GM23338 (cell line): ENCODE measurements at regions not wholly inside any gene's neighbourhood (a gene's known extent, or its start where the extent isn't known, plus 50 kb on each side); places are given as distances from the start of the nearest gene placed in this dataset.
A peak's percentile ranks its signal among the peaks of the same experiment; 100 is the strongest.

ENCODE experiments used
- ATAC-seq: fragments of 200-7000 bp; cut with Tn5 transposase; 3 replicates; pipeline ENCODE4 v1.9.1; 2020
- DNase-seq: peaks from one replicate; pipeline ENCODE4 v3.0.0-alpha.2; 2015; ENCODE audit warnings: low spot score
- H2AFZ ChIP-seq: fragments of 200-600 bp; sonication (generic); 2 replicates; pipeline ENCODE4 v1.8.0; 2016; ENCODE audit warnings: antibody characterized with exemption, mild to moderate bottlenecking, moderate library complexity
- H3F3A ChIP-seq: fragments of 200-600 bp; sonication (generic); replicated peaks from 2 replicates; pipeline ENCODE4 v1.8.0; 2017; ENCODE audit warnings: antibody characterized with exemption, mixed run types, low read depth
- H3K27ac ChIP-seq: fragments of 200-600 bp; sonication (generic); 2 replicates; pipeline ENCODE4 v1.6.1; 2016; ENCODE audit warnings: low read depth
- H3K27me3 ChIP-seq: fragments of 200-600 bp; sonication (generic); 2 replicates; pipeline ENCODE4 v1.8.0; 2016; ENCODE audit warnings: mild to moderate bottlenecking, mixed run types, moderate library complexity; ENCODE audit not compliant: insufficient read depth
- H3K36me3 ChIP-seq: fragments of 200-600 bp; sonication (generic); 2 replicates; pipeline ENCODE4 v1.8.0; 2016; ENCODE audit warnings: mild to moderate bottlenecking; ENCODE audit not compliant: insufficient read depth
- H3K4me1 ChIP-seq: fragments of 200-600 bp; sonication (generic); 2 replicates; pipeline ENCODE4 v1.8.0; 2016; ENCODE audit warnings: mild to moderate bottlenecking, moderate library complexity; ENCODE audit not compliant: insufficient read depth
- H3K4me2 ChIP-seq: fragments of 200-600 bp; sonication (generic); 2 replicates; pipeline ENCODE4 v1.7.1; 2017; ENCODE audit warnings: mixed run types
- H3K4me3 ChIP-seq: fragments of 200-600 bp; sonication (generic); 2 replicates; pipeline ENCODE4 v1.6.1; 2016; ENCODE audit warnings: mixed run types
- H3K79me2 ChIP-seq: fragments of 200-600 bp; sonication (generic); replicated peaks from 2 replicates; pipeline ENCODE4 v1.8.0; 2017; ENCODE audit warnings: mild to moderate bottlenecking; ENCODE audit not compliant: insufficient read depth
- H3K9me2 ChIP-seq: fragments of 200-600 bp; sonication (generic); 2 replicates; pipeline ENCODE4 v1.8.0; 2017; ENCODE audit not compliant: insufficient read depth
- H4K20me1 ChIP-seq: fragments of 200-600 bp; sonication (generic); replicated peaks from 2 replicates; pipeline ENCODE4 v1.8.0; 2017; ENCODE audit warnings: mild to moderate bottlenecking; ENCODE audit not compliant: insufficient read depth
- H3K27ac Mint-ChIP-seq: 2 replicates; pipeline ENCODE4 v1.8.0; 2020; ENCODE audit warnings: inconsistent platforms, mild to moderate bottlenecking, moderate library complexity, mixed read lengths
- H3K27me3 Mint-ChIP-seq: 3 replicates; pipeline ENCODE4 v1.8.0; 2022; ENCODE audit warnings: low read depth, mild to moderate bottlenecking, moderate library complexity, mixed read lengths, inconsistent platforms; ENCODE audit not compliant: insufficient read depth, poor library complexity
- H3K36me3 Mint-ChIP-seq: 3 replicates; pipeline ENCODE4 v1.8.0; 2021; ENCODE audit warnings: low read depth, mild to moderate bottlenecking, inconsistent platforms, moderate library complexity, mixed read lengths
- H3K4me1 Mint-ChIP-seq: 3 replicates; pipeline ENCODE4 v1.8.0; 2020; ENCODE audit warnings: mild to moderate bottlenecking, inconsistent platforms, mixed read lengths
- H3K4me3 Mint-ChIP-seq: 3 replicates; pipeline ENCODE4 v1.8.0; 2021; ENCODE audit warnings: moderate library complexity, mild to moderate bottlenecking, inconsistent platforms, mixed read lengths
- H3K9me3 Mint-ChIP-seq: 3 replicates; pipeline ENCODE4 v1.8.0; 2020; ENCODE audit warnings: moderate library complexity, mild to moderate bottlenecking, inconsistent platforms, mixed read lengths
- CREB1 ChIP-seq: fragments of 250-450 bp; sonication (Bioruptor Pico); IDR thresholded peaks from 2 replicates; pipeline ENCODE4 v1.5.0; 2020; ENCODE audit warnings: low read depth, mild to moderate bottlenecking, moderate library complexity
- EZH2 ChIP-seq: fragments of 200-600 bp; sonication (generic); IDR thresholded peaks from one replicate; pipeline ENCODE4 v1.8.0; 2017; ENCODE audit warnings: antibody characterized with exemption, mild to moderate bottlenecking, low read depth; ENCODE audit not compliant: unreplicated experiment
- EZH2phosphoT487 ChIP-seq: fragments of 200-600 bp; sonication (generic); IDR thresholded peaks from one replicate; pipeline ENCODE4 v1.8.1; 2018; ENCODE audit warnings: antibody characterized with exemption; ENCODE audit not compliant: unreplicated experiment
- JUNB ChIP-seq: IDR thresholded peaks from one replicate; pipeline ENCODE4 v1.6.1; 2016; ENCODE audit warnings: antibody characterized with exemption; ENCODE audit not compliant: unreplicated experiment
- NANOG ChIP-seq: IDR thresholded peaks from 2 replicates; pipeline ENCODE4 v1.6.1; 2016; ENCODE audit warnings: antibody characterized with exemption, borderline replicate concordance
- POLR2AphosphoS5 ChIP-seq: IDR thresholded peaks from 2 replicates; pipeline ENCODE4 v1.6.1; 2016; ENCODE audit warnings: antibody characterized with exemption, low read depth
- STAT1 ChIP-seq: IDR thresholded peaks from one replicate; pipeline ENCODE4 v1.6.1; 2016; ENCODE audit warnings: antibody characterized with exemption; ENCODE audit not compliant: unreplicated experiment
- ZNF114 ChIP-seq: fragments of 250-450 bp; sonication (Bioruptor Pico); IDR thresholded peaks from 2 replicates; pipeline ENCODE4 v1.5.0; 2020; ENCODE audit warnings: mild to moderate bottlenecking, moderate library complexity
- ZNF331 ChIP-seq: fragments of 250-450 bp; sonication (Bioruptor Pico); IDR thresholded peaks from 2 replicates; pipeline ENCODE4 v1.5.0; 2020; ENCODE audit warnings: low read depth, mild to moderate bottlenecking, moderate library complexity
- TF ChIP-seq, protein P1 (sequence below): IDR thresholded peaks from 2 replicates; pipeline ENCODE4 v1.6.1; 2016; ENCODE audit warnings: antibody characterized with exemption
- TF ChIP-seq, protein P2 (sequence below): IDR thresholded peaks from one replicate; pipeline ENCODE4 v1.6.1; 2018; ENCODE audit warnings: antibody characterized with exemption; ENCODE audit not compliant: unreplicated experiment
- TF ChIP-seq, protein P3 (sequence below), 2 experiments: fragments of 200-600 bp in 1 of 2; sonication (generic) in 1 of 2; conservative IDR thresholded peaks; 2 replicates each; pipeline versions ENCODE4 v1.5.1 to v1.6.1; 2016 to 2017; ENCODE audit warnings: antibody characterized with exemption in 2 of 2, low read depth in 2 of 2, mild to moderate bottlenecking in 2 of 2, moderate library complexity in 1 of 2
- TF ChIP-seq, protein P4 (sequence below): fragments of 250-450 bp; sonication (Bioruptor Pico); IDR thresholded peaks from 2 replicates; pipeline ENCODE4 v1.5.0; 2020; ENCODE audit warnings: mild to moderate bottlenecking, moderate library complexity

DNA sequence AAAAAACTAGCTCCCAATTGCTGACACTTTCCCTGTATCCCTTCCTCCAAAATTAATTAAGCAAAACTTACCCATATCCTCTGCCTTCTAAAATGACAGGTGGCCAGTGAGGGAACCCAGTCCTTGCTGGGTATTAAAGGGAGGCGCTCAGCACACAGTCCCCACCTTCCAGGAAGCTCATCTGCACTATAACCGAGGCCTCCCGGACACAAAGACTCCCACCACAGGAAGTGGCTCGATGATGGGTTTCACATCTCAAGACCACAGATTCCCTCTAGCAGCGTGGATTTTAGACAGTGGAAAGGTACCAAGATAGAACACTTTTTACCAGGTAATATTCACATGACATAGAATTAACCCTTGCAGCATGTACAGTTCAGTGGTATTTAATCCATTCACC is 126.8 kb upstream of the NCOR2 start:
- no peaks in the 10 kb centered on the region for H3K27me3 ChIP-seq
- peaks cover 10% of the 10 kb centered on the region; the same call in 1 of the 3 replicates for H3K9me3 Mint-ChIP-seq
- H3K27ac Mint-ChIP-seq = no peak overlapping the region
- H3K4me2 ChIP-seq = no peak overlapping the region
- no peaks in the 10 kb centered on the region for H3K36me3 ChIP-seq
- H3K36me3 Mint-ChIP-seq = no peaks in the 10 kb centered on the region
- H3K4me1 Mint-ChIP-seq = 0 out of 3 replicates have a peak, but pooled peaks cover 3% of the 10 kb centered on the region
- no peak overlapping the region for H3K4me3 ChIP-seq
- TF ChIP-seq STAT1 = no peak
- no peak for TF ChIP-seq EZH2
- TF ChIP-seq, protein P1, sequence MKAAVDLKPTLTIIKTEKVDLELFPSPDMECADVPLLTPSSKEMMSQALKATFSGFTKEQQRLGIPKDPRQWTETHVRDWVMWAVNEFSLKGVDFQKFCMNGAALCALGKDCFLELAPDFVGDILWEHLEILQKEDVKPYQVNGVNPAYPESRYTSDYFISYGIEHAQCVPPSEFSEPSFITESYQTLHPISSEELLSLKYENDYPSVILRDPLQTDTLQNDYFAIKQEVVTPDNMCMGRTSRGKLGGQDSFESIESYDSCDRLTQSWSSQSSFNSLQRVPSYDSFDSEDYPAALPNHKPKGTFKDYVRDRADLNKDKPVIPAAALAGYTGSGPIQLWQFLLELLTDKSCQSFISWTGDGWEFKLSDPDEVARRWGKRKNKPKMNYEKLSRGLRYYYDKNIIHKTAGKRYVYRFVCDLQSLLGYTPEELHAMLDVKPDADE = no peak
- TF ChIP-seq JUNB = no peak
- TF ChIP-seq, protein P2, sequence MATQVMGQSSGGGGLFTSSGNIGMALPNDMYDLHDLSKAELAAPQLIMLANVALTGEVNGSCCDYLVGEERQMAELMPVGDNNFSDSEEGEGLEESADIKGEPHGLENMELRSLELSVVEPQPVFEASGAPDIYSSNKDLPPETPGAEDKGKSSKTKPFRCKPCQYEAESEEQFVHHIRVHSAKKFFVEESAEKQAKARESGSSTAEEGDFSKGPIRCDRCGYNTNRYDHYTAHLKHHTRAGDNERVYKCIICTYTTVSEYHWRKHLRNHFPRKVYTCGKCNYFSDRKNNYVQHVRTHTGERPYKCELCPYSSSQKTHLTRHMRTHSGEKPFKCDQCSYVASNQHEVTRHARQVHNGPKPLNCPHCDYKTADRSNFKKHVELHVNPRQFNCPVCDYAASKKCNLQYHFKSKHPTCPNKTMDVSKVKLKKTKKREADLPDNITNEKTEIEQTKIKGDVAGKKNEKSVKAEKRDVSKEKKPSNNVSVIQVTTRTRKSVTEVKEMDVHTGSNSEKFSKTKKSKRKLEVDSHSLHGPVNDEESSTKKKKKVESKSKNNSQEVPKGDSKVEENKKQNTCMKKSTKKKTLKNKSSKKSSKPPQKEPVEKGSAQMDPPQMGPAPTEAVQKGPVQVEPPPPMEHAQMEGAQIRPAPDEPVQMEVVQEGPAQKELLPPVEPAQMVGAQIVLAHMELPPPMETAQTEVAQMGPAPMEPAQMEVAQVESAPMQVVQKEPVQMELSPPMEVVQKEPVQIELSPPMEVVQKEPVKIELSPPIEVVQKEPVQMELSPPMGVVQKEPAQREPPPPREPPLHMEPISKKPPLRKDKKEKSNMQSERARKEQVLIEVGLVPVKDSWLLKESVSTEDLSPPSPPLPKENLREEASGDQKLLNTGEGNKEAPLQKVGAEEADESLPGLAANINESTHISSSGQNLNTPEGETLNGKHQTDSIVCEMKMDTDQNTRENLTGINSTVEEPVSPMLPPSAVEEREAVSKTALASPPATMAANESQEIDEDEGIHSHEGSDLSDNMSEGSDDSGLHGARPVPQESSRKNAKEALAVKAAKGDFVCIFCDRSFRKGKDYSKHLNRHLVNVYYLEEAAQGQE = no peak
- no peak for TF ChIP-seq EZH2phosphoT487
- no peak for TF ChIP-seq CREB1
- TF ChIP-seq, protein P3, sequence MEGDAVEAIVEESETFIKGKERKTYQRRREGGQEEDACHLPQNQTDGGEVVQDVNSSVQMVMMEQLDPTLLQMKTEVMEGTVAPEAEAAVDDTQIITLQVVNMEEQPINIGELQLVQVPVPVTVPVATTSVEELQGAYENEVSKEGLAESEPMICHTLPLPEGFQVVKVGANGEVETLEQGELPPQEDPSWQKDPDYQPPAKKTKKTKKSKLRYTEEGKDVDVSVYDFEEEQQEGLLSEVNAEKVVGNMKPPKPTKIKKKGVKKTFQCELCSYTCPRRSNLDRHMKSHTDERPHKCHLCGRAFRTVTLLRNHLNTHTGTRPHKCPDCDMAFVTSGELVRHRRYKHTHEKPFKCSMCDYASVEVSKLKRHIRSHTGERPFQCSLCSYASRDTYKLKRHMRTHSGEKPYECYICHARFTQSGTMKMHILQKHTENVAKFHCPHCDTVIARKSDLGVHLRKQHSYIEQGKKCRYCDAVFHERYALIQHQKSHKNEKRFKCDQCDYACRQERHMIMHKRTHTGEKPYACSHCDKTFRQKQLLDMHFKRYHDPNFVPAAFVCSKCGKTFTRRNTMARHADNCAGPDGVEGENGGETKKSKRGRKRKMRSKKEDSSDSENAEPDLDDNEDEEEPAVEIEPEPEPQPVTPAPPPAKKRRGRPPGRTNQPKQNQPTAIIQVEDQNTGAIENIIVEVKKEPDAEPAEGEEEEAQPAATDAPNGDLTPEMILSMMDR (conservative IDR thresholded peaks at IDR 0.05; ENCODE audit: low read depth in 2 of 2) = no peak
- no peak for TF ChIP-seq NANOG
- TF ChIP-seq ZNF331 (CRISPR knock-in tag) = no peak
- TF ChIP-seq ZNF114 (CRISPR knock-in tag) = no peak
- no peak for TF ChIP-seq POLR2AphosphoS5
- TF ChIP-seq, protein P4, sequence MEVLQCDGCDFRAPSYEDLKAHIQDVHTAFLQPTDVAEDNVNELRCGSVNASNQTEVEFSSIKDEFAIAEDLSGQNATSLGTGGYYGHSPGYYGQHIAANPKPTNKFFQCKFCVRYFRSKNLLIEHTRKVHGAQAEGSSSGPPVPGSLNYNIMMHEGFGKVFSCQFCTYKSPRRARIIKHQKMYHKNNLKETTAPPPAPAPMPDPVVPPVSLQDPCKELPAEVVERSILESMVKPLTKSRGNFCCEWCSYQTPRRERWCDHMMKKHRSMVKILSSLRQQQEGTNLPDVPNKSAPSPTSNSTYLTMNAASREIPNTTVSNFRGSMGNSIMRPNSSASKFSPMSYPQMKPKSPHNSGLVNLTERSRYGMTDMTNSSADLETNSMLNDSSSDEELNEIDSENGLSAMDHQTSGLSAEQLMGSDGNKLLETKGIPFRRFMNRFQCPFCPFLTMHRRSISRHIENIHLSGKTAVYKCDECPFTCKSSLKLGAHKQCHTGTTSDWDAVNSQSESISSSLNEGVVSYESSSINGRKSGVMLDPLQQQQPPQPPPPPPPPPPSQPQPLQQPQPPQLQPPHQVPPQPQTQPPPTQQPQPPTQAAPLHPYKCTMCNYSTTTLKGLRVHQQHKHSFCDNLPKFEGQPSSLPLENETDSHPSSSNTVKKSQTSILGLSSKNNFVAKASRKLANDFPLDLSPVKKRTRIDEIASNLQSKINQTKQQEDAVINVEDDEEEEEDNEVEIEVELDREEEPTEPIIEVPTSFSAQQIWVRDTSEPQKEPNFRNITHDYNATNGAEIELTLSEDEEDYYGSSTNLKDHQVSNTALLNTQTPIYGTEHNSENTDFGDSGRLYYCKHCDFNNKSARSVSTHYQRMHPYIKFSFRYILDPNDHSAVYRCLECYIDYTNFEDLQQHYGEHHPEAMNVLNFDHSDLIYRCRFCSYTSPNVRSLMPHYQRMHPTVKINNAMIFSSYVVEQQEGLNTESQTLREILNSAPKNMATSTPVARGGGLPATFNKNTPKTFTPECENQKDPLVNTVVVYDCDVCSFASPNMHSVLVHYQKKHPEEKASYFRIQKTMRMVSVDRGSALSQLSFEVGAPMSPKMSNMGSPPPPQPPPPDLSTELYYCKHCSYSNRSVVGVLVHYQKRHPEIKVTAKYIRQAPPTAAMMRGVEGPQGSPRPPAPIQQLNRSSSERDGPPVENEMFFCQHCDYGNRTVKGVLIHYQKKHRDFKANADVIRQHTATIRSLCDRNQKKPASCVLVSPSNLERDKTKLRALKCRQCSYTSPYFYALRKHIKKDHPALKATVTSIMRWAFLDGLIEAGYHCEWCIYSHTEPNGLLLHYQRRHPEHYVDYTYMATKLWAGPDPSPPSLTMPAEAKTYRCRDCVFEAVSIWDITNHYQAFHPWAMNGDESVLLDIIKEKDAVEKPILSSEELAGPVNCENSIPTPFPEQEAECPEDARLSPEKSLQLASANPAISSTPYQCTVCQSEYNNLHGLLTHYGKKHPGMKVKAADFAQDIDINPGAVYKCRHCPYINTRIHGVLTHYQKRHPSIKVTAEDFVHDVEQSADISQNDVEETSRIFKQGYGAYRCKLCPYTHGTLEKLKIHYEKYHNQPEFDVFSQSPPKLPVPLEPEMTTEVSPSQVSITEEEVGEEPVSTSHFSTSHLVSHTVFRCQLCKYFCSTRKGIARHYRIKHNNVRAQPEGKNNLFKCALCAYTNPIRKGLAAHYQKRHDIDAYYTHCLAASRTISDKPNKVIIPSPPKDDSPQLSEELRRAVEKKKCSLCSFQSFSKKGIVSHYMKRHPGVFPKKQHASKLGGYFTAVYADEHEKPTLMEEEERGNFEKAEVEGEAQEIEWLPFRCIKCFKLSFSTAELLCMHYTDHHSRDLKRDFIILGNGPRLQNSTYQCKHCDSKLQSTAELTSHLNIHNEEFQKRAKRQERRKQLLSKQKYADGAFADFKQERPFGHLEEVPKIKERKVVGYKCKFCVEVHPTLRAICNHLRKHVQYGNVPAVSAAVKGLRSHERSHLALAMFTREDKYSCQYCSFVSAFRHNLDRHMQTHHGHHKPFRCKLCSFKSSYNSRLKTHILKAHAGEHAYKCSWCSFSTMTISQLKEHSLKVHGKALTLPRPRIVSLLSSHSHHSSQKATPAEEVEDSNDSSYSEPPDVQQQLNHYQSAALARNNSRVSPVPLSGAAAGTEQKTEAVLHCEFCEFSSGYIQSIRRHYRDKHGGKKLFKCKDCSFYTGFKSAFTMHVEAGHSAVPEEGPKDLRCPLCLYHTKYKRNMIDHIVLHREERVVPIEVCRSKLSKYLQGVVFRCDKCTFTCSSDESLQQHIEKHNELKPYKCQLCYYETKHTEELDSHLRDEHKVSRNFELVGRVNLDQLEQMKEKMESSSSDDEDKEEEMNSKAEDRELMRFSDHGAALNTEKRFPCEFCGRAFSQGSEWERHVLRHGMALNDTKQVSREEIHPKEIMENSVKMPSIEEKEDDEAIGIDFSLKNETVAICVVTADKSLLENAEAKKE = no peak
- H3K9me2 ChIP-seq = no peaks in the 10 kb centered on the region
- ATAC-seq (no peak), DNase-seq (no peak)
- no peaks in the 10 kb centered on the region; the same call in 1 of the 2 replicates for H4K20me1 ChIP-seq
- H3K27me3 Mint-ChIP-seq = peaks cover 11% of the 10 kb centered on the region
- H2AFZ ChIP-seq = peak overlapping the region; percentile 78
- H3K79me2 ChIP-seq = no peaks in the 10 kb centered on the region
- no peaks in the 10 kb centered on the region for H3K4me1 ChIP-seq
- H3F3A ChIP-seq = no peaks in the 10 kb centered on the region; the same call in 1 of the 2 replicates
- H3K4me3 Mint-ChIP-seq = no peak overlapping the region
- no peak overlapping the region for H3K27ac ChIP-seq
